ENCODE measurements at regions not wholly inside any gene's neighbourhood (a gene's known extent, or its start where the extent isn't known, plus 50 kb on each side); places are given as distances from the start of the nearest gene placed in this dataset.
A peak's percentile ranks its signal among the peaks of the same experiment; 100 is the strongest.

- TF ChIP-seq EZH2phosphoT487 (IDR thresholded peaks at IDR 0.05; ENCODE audit: borderline replicate concordance) (no peak), CTCF (conservative IDR thresholded peaks at IDR 0.05; ENCODE audit: low read length) (no peak)
- H3K9me3 ChIP-seq (ENCODE audit: insufficient read depth, low read depth, low read length) = no peaks in the 10 kb centered on the region
- no peak overlapping the region for H3K4me2 ChIP-seq (ENCODE audit: low read depth, low read length, poor library complexity, severe bottlenecking)
- no peaks in the 10 kb centered on the region for H3K9me2 ChIP-seq (replicated peaks; ENCODE audit: low read depth, low read length)
- H3K27me3 ChIP-seq (ENCODE audit: insufficient read depth, low read length, poor library complexity, severe bottlenecking) = no peaks in the 10 kb centered on the region
- H3K9ac ChIP-seq (ENCODE audit: low read depth, low read length, poor library complexity, severe bottlenecking) = no peak overlapping the region
- H3K36me3 ChIP-seq (ENCODE audit: insufficient read depth, low read length) = no peaks in the 10 kb centered on the region
- no peak overlapping the region for H3K4me3 ChIP-seq (ENCODE audit: low read length, poor library complexity, severe bottlenecking)
- no peak overlapping the region for H2AFZ ChIP-seq (ENCODE audit: low read length)
- H3F3A ChIP-seq (ENCODE audit: low read depth) = no peaks in the 10 kb centered on the region
- H3K79me2 ChIP-seq (ENCODE audit: insufficient read depth, low read length) = no peaks in the 10 kb centered on the region
- H4K20me1 ChIP-seq (ENCODE audit: insufficient read depth, low read length, poor library complexity, severe bottlenecking) = no peaks in the 10 kb centered on the region
- no peaks in the 10 kb centered on the region for H3K4me1 ChIP-seq (ENCODE audit: insufficient read depth, low read length, poor library complexity, severe bottlenecking)
These were observed 74.2 kb upstream of the KCNH7 start for GRCh38 chr2:162912787-162913186.

GRCh38 chr2:162908567-162908966, 70.0 kb upstream of the KCNH7 start:
- Histone ChIP-seq H3K79me2 (ENCODE audit: insufficient read depth, low read length) (no peaks in the 10 kb centered on the region), H3K4me3 (ENCODE audit: low read length, poor library complexity, severe bottlenecking) (no peak overlapping the region), H2AFZ (ENCODE audit: low read length) (no peak overlapping the region), H3K9me3 (ENCODE audit: insufficient read depth, low read depth, low read length) (no peaks in the 10 kb centered on the region), H3K9ac (ENCODE audit: low read depth, low read length, poor library complexity, severe bottlenecking) (no peak overlapping the region), H4K20me1 (ENCODE audit: insufficient read depth, low read length, poor library complexity, severe bottlenecking) (no peaks in the 10 kb centered on the region), H3F3A (ENCODE audit: low read depth) (no peaks in the 10 kb centered on the region), H3K36me3 (ENCODE audit: insufficient read depth, low read length) (no peaks in the 10 kb centered on the region), H3K9me2 (replicated peaks; ENCODE audit: low read depth, low read length) (no peaks in the 10 kb centered on the region), H3K4me1 (ENCODE audit: insufficient read depth, low read length, poor library complexity, severe bottlenecking) (no peaks in the 10 kb centered on the region), H3K4me2 (ENCODE audit: low read depth, low read length, poor library complexity, severe bottlenecking) (no peak overlapping the region), H3K27me3 (ENCODE audit: insufficient read depth, low read length, poor library complexity, severe bottlenecking) (no peaks in the 10 kb centered on the region)
- TF ChIP-seq CTCF (conservative IDR thresholded peaks at IDR 0.05; ENCODE audit: low read length) (no peak), EZH2phosphoT487 (IDR thresholded peaks at IDR 0.05; ENCODE audit: borderline replicate concordance) (no peak)

GRCh38 chr2:162890690-162891311, 52.2 kb upstream of the KCNH7 start:
- H3K9me2 ChIP-seq (replicated peaks; ENCODE audit: low read depth, low read length) = no peaks in the 10 kb centered on the region
- H3K9ac ChIP-seq (ENCODE audit: low read depth, low read length, poor library complexity, severe bottlenecking) = no peak overlapping the region
- peak overlapping the region; percentile 57 for H3K4me2 ChIP-seq (ENCODE audit: low read depth, low read length, poor library complexity, severe bottlenecking)
- no peaks in the 10 kb centered on the region for H3K9me3 ChIP-seq (ENCODE audit: insufficient read depth, low read depth, low read length)
- H3F3A ChIP-seq (ENCODE audit: low read depth) = no peaks in the 10 kb centered on the region
- H4K20me1 ChIP-seq (ENCODE audit: insufficient read depth, low read length, poor library complexity, severe bottlenecking) = no peaks in the 10 kb centered on the region
- H3K36me3 ChIP-seq (ENCODE audit: insufficient read depth, low read length) = no peaks in the 10 kb centered on the region
- H3K27me3 ChIP-seq (ENCODE audit: insufficient read depth, low read length, poor library complexity, severe bottlenecking) = no peaks in the 10 kb centered on the region
- TF ChIP-seq CTCF (conservative IDR thresholded peaks at IDR 0.05; ENCODE audit: low read length) = peak; percentile 97
- no peak for TF ChIP-seq EZH2phosphoT487 (IDR thresholded peaks at IDR 0.05; ENCODE audit: borderline replicate concordance)
- H3K4me1 ChIP-seq (ENCODE audit: insufficient read depth, low read length, poor library complexity, severe bottlenecking) = no peaks in the 10 kb centered on the region
- H3K79me2 ChIP-seq (ENCODE audit: insufficient read depth, low read length) = no peaks in the 10 kb centered on the region
- H3K4me3 ChIP-seq (ENCODE audit: low read length, poor library complexity, severe bottlenecking) = peak overlapping the region; percentile 38
- peak overlapping the region; percentile 71 for H2AFZ ChIP-seq (ENCODE audit: low read length)
